T47D (cell line): ENCODE measurements at regions not wholly inside any gene's neighbourhood (a gene's known extent, or its start where the extent isn't known, plus 50 kb on each side); places are given as distances from the start of the nearest gene placed in this dataset.

Source experiments
- DNase-seq, 2 experiments: peaks; one replicate each; pipeline versions ENCODE4 v3.0.0 to v3.0.0-alpha.2; 2011 to 2012; ENCODE audit warnings: low read depth in 1 of 2, low spot score in 1 of 2
- JUND ChIP-seq: IDR thresholded peaks from 2 replicates; pipeline ENCODE4 v1.6.1; 2012; ENCODE audit warnings: low read depth
- in situ Hi-C: cut with HindIII; loops from 2 replicates; pipeline ENCODE4 v1.10.0; 2016; ENCODE audit warnings: low sequenced_read_pairs, low pct_unique_long_range_greater_than_20kb

GRCh38 chr4:152176627-152177214 is 359.2 kb downstream of the FBXW7 start:
- no peak for DNase-seq
- in situ Hi-C loops: no loop called here
- TF ChIP-seq JUND: no peak

- in situ Hi-C loops: no loop called here
- TF ChIP-seq JUND: no peak
- DNase-seq: no peak
Observed at GRCh38 chr4:152175586-152175985, 360.3 kb downstream of the FBXW7 start.

- TF ChIP-seq JUND: no peak
- DNase-seq: no peak
- in situ Hi-C loops: no loop called here
Observed at GRCh38 chr4:152172146-152172545, 363.7 kb downstream of the FBXW7 start.

- no peak for TF ChIP-seq JUND
- in situ Hi-C loops: no loop called here
- DNase-seq: no peak
Observed at GRCh38 chr4:152171556-152171955, 364.3 kb downstream of the FBXW7 start.

GRCh38 chr4:152169683-152170082 is 366.2 kb downstream of the FBXW7 start:
- in situ Hi-C loops: no loop called here

GRCh38 chr4:152168987-152169616 is 366.8 kb downstream of the FBXW7 start:
- no peak for TF ChIP-seq JUND
- in situ Hi-C loops: no loop called here

More at GRCh38 chr4:152169683-152170082, 366.2 kb downstream of the FBXW7 start:
- no peak for TF ChIP-seq JUND
- DNase-seq: no peak

GRCh38 chr4:152166567-152166966 is 369.3 kb downstream of the FBXW7 start:
- peak in 1 of 2 experiments; percentile 46 for DNase-seq
- no peak for TF ChIP-seq JUND
- in situ Hi-C loops: no loop called here

More at GRCh38 chr4:152168987-152169616, 366.8 kb downstream of the FBXW7 start:
- DNase-seq: no peak

- in situ Hi-C loops: no loop called here
- TF ChIP-seq JUND: no peak
- no peak for DNase-seq
Observed at GRCh38 chr4:152165846-152166245, 370.0 kb downstream of the FBXW7 start.

- in situ Hi-C loops: no loop called here
- DNase-seq: no peak
Observed at GRCh38 chr4:152165146-152165545, 370.7 kb downstream of the FBXW7 start.

GRCh38 chr4:152164561-152164960 is 371.3 kb downstream of the FBXW7 start:
- in situ Hi-C loops: no loop called here
- peak in 1 of 2 experiments; percentile 46 for DNase-seq
- TF ChIP-seq JUND: no peak

More at GRCh38 chr4:152165146-152165545, 370.7 kb downstream of the FBXW7 start:
- TF ChIP-seq JUND: no peak

GRCh38 chr4:152162331-152162697 is 373.6 kb downstream of the FBXW7 start:
- no peak for TF ChIP-seq JUND
- no peak for DNase-seq
- in situ Hi-C loops: no loop called here

GRCh38 chr4:152161676-152162330 is 374.1 kb downstream of the FBXW7 start:
- DNase-seq: no peak
- TF ChIP-seq JUND: no peak
- in situ Hi-C loops: no loop called here

- in situ Hi-C loops: no loop called here
- no peak for DNase-seq
- no peak for TF ChIP-seq JUND
Observed at GRCh38 chr4:152160225-152160800, 375.6 kb downstream of the FBXW7 start.
